Adrenal gland (tissue), 5 donors: ENCODE measurements at regions not wholly inside any gene's neighbourhood (a gene's known extent, or its start where the extent isn't known, plus 50 kb on each side); places are given as distances from the start of the nearest gene placed in this dataset.

Experiments used
- POLR2A ChIP-seq, 2 donors: fragments of 450-650 bp; IDR thresholded peaks; one replicate each; pipeline ENCODE4 v1.6.1; 2017; ENCODE audit warnings: antibody characterized with exemption in 2 of 2, mild to moderate bottlenecking in 2 of 2, moderate library complexity in 1 of 2
- TF ChIP-seq, protein P1 (sequence below), 6 experiments: fragments of 450-650 bp in 4 of 6; fragments of 200-600 bp in 2 of 6; sonication (generic) in 1 of 6; IDR thresholded peaks; 1 replicate in 5 of 6; 2 replicates in 1 of 6; pipeline versions ENCODE4 v1.5.1 to v1.8.0; 2016 to 2021; ENCODE audit warnings: antibody characterized with exemption in 6 of 6, mild to moderate bottlenecking in 2 of 6, moderate library complexity in 1 of 6
- donor health status: DM: no; HTN: no; CAD: no.

DNA sequence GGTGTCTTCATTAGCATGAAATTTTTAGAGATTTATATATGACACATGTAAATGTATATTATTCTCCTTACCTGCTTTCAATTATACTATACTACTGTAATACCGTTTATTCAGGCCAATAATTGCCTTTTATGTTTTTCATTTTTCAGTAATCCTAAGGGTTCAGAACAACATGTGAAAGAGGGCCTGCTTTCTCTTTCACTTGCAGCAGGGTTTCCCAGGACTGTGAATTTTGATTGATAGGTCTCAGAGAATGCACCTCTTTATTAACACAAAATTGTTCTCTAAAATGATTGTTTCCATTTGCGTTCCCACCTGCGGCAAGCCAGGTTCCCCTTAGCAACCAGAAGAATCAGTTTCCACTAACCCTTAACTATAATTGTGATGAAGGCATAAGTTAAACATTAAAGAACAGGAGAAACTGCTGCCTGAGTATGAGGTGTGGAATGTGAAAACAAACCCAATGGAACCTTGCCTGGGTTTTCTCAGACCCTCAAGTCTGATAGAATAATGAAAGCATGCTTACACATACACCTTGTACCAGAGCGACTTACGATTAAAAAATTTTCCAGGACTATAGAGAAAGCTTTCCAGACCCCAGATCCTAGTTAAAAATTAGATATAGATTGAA is 1591.2 kb upstream of the LRRTM1 start:
- no peak for TF ChIP-seq POLR2A (IDR thresholded peaks at IDR 0.05)
- TF ChIP-seq, protein P1, sequence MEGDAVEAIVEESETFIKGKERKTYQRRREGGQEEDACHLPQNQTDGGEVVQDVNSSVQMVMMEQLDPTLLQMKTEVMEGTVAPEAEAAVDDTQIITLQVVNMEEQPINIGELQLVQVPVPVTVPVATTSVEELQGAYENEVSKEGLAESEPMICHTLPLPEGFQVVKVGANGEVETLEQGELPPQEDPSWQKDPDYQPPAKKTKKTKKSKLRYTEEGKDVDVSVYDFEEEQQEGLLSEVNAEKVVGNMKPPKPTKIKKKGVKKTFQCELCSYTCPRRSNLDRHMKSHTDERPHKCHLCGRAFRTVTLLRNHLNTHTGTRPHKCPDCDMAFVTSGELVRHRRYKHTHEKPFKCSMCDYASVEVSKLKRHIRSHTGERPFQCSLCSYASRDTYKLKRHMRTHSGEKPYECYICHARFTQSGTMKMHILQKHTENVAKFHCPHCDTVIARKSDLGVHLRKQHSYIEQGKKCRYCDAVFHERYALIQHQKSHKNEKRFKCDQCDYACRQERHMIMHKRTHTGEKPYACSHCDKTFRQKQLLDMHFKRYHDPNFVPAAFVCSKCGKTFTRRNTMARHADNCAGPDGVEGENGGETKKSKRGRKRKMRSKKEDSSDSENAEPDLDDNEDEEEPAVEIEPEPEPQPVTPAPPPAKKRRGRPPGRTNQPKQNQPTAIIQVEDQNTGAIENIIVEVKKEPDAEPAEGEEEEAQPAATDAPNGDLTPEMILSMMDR (IDR thresholded peaks at IDR 0.05) = no peak
